GM23248 (cell line): ENCODE measurements at regions not wholly inside any gene's neighbourhood (a gene's known extent, or its start where the extent isn't known, plus 50 kb on each side); places are given as distances from the start of the nearest gene placed in this dataset.

Experiments
- EZH2 ChIP-seq: fragments of 200-600 bp; sonication (generic); IDR thresholded peaks from 2 replicates; pipeline ENCODE4 v1.6.1; 2018; ENCODE audit warnings: antibody characterized with exemption, mild to moderate bottlenecking; ENCODE audit not compliant: insufficient read depth, poor library complexity, severe bottlenecking
- EZH2phosphoT487 ChIP-seq: fragments of 200-600 bp; sonication (generic); IDR thresholded peaks from 2 replicates; pipeline ENCODE4 v1.6.1; 2018; ENCODE audit warnings: antibody characterized with exemption, moderate library complexity, mild to moderate bottlenecking, low read depth; ENCODE audit not compliant: insufficient read depth

DNA sequence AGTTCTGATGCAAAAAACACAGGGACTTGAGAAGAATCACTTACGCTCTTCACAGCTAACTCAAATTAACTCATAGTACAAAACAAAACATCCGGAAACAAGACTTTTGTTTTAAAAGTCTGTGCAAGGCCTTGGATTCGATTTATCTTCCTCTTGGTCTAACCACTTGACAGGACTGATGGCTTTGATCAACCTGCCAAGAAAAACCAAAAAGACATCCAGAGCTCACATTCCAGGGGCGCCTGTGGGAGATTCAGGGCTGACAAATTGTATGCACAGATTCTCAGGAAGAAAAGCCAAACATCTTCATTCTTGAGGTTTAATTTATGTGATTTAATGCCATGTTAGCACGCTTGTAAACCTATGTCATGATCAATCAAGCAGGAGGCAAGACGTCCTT is 129.1 kb upstream of the TMCC3 start:
- TF ChIP-seq EZH2: no peak
- no peak for TF ChIP-seq EZH2phosphoT487
